Mesenchymal stem cell (in vitro differentiated cells and primary cell): ENCODE measurements at regions not wholly inside any gene's neighbourhood (a gene's known extent, or its start where the extent isn't known, plus 50 kb on each side); places are given as distances from the start of the nearest gene placed in this dataset.

ENCODE experiments used
- DNase-seq: peaks from one replicate; pipeline ENCODE4 v3.0.0-alpha.2; 2013
- H2AFZ ChIP-seq: one replicate; pipeline ENCODE4 v1.6.1; 2013; ENCODE audit warnings: low read depth, mild to moderate bottlenecking, control low read depth, inconsistent platforms, low read length, moderate library complexity
- H2AK5ac ChIP-seq: 2 replicates; pipeline ENCODE4 v1.6.1; 2013; ENCODE audit warnings: low read length, moderate library complexity, mild to moderate bottlenecking, inconsistent platforms; ENCODE audit not compliant: severe bottlenecking
- H2BK120ac ChIP-seq: one replicate; pipeline ENCODE4 v1.6.1; 2013; ENCODE audit warnings: low read depth, mild to moderate bottlenecking, inconsistent platforms, low read length, moderate library complexity
- H2BK12ac ChIP-seq, 2 experiments: one replicate each; pipeline ENCODE4 v1.6.1; 2013; ENCODE audit warnings: inconsistent platforms in 2 of 2, low read length in 2 of 2, mild to moderate bottlenecking in 2 of 2, moderate library complexity in 2 of 2, control low read depth in 1 of 2
- H2BK15ac ChIP-seq: one replicate; pipeline ENCODE4 v1.6.1; 2013; ENCODE audit warnings: mild to moderate bottlenecking, low read depth, inconsistent platforms; ENCODE audit not compliant: poor library complexity, severe bottlenecking
- H2BK5ac ChIP-seq: 2 replicates; pipeline ENCODE4 v1.6.1; 2013; ENCODE audit warnings: low read depth, mild to moderate bottlenecking, low read length, control low read depth, inconsistent platforms; ENCODE audit not compliant: poor library complexity, severe bottlenecking
- H3K14ac ChIP-seq, 2 experiments: one replicate each; pipeline ENCODE4 v1.6.1; 2013; ENCODE audit warnings: inconsistent platforms in 2 of 2, low read length in 2 of 2, control low read depth in 1 of 2, mild to moderate bottlenecking in 1 of 2, moderate library complexity in 1 of 2
- H3K18ac ChIP-seq, 2 experiments: one replicate each; pipeline ENCODE4 v1.6.1; 2013; ENCODE audit warnings: inconsistent platforms in 2 of 2, low read length in 2 of 2, control low read depth in 1 of 2, low read depth in 1 of 2, mild to moderate bottlenecking in 1 of 2
- H3K23ac ChIP-seq, 2 experiments: one replicate each; pipeline ENCODE4 v1.6.1; 2013; ENCODE audit warnings: inconsistent platforms in 2 of 2, low read length in 2 of 2, mild to moderate bottlenecking in 2 of 2, moderate library complexity in 2 of 2, control low read depth in 1 of 2
- H3K27ac ChIP-seq: 2 replicates; pipeline ENCODE4 v1.5.1; 2013; ENCODE audit warnings: mild to moderate bottlenecking, moderate library complexity, low read length, control low read depth, inconsistent platforms; ENCODE audit not compliant: poor library complexity, severe bottlenecking
- H3K27me3 ChIP-seq, 2 experiments: 2 replicates each; pipeline versions ENCODE4 v1.6.1 to v1.7.0; 2013; ENCODE audit warnings: low read length in 2 of 2, mild to moderate bottlenecking in 2 of 2, moderate library complexity in 2 of 2, control low read depth in 1 of 2, inconsistent platforms in 1 of 2; ENCODE audit not compliant: control insufficient read depth in 1 of 2, insufficient read depth in 1 of 2
- H3K36me3 ChIP-seq, 2 experiments: 2 replicates each; pipeline versions ENCODE4 v1.6.1 to v1.7.0; 2013; ENCODE audit warnings: low read length in 2 of 2, control low read depth in 1 of 2, inconsistent platforms in 1 of 2, low read depth in 1 of 2, mild to moderate bottlenecking in 1 of 2; ENCODE audit not compliant: insufficient read depth in 2 of 2, control insufficient read depth in 1 of 2
- H3K4ac ChIP-seq, 2 experiments: one replicate each; pipeline ENCODE4 v1.6.1; 2013; ENCODE audit warnings: inconsistent platforms in 2 of 2, low read length in 2 of 2, mild to moderate bottlenecking in 2 of 2, moderate library complexity in 2 of 2, control low read depth in 1 of 2, low read depth in 1 of 2
- H3K4me1 ChIP-seq: 2 replicates; pipeline ENCODE4 v1.6.1; 2013; ENCODE audit warnings: low read depth, low read length, control low read depth; ENCODE audit not compliant: control insufficient read depth, insufficient read depth
- H3K4me2 ChIP-seq: 2 replicates; pipeline ENCODE4 v1.6.1; 2013; ENCODE audit warnings: low read length, mild to moderate bottlenecking, inconsistent platforms; ENCODE audit not compliant: poor library complexity, severe bottlenecking
- H3K4me3 ChIP-seq, 2 experiments: 2 replicates each; pipeline versions ENCODE4 v1.5.1 to v1.7.0; 2013; ENCODE audit warnings: low read length in 2 of 2, mild to moderate bottlenecking in 2 of 2, control low read depth in 1 of 2, low read depth in 1 of 2; ENCODE audit not compliant: insufficient read depth in 1 of 2
- H3K79me1 ChIP-seq: replicated peaks from 2 replicates; pipeline ENCODE4 v1.6.1; 2013; ENCODE audit warnings: mild to moderate bottlenecking, control low read depth, low read length, inconsistent platforms; ENCODE audit not compliant: poor library complexity, severe bottlenecking
- H3K9ac ChIP-seq: 2 replicates; pipeline ENCODE4 v1.7.0; 2013; ENCODE audit warnings: mild to moderate bottlenecking, low read length, moderate library complexity
- H3K9me3 ChIP-seq: 2 replicates; pipeline ENCODE4 v1.7.0; 2013; ENCODE audit warnings: mild to moderate bottlenecking, low read length; ENCODE audit not compliant: control insufficient read depth
- H4K8ac ChIP-seq: one replicate; pipeline ENCODE4 v1.6.1; 2013; ENCODE audit warnings: inconsistent platforms, mild to moderate bottlenecking, low read length, moderate library complexity
- H4K91ac ChIP-seq: one replicate; pipeline ENCODE4 v1.6.1; 2013; ENCODE audit warnings: mild to moderate bottlenecking, low read length, inconsistent platforms
- WGBS: methylation state at CpG from one replicate; pipeline ENCODE4 v1.1.7; 2013; ENCODE audit warnings: mixed read lengths; 5-methylcytosine and 5-hydroxymethylcytosine counted together

- Histone ChIP-seq H3K4me1 (no peaks in the 10 kb centered on the region), H3K36me3 (no peaks in the 10 kb centered on the region), H4K8ac (no peak overlapping the region), H3K4me3 (no peak overlapping the region), H2BK12ac (no peak overlapping the region), H3K9ac (no peak overlapping the region), H2AFZ (no peak overlapping the region), H3K18ac (no peak overlapping the region), H2BK5ac (no peak overlapping the region), H3K27ac (no peak overlapping the region), H3K4me2 (no peak overlapping the region), H3K23ac (no peak overlapping the region), H2AK5ac (no peak overlapping the region), H3K79me1 (no peaks in the 10 kb centered on the region), H3K9me3 (no peaks in the 10 kb centered on the region), H3K27me3 (no peaks in the 10 kb centered on the region), H2BK120ac (no peak overlapping the region), H3K14ac (no peak overlapping the region), H2BK15ac (no peak overlapping the region), H3K4ac (no peak overlapping the region), H4K91ac (no peak overlapping the region)
- no peak for DNase-seq
- 88% methylated on average over 9 of the region's 13 CpGs for WGBS
These were observed 1035.1 kb downstream of the DTWD2 start for GRCh38 chr5:117953272-117953671.

- Histone ChIP-seq H3K27ac (no peak overlapping the region), H3K4me1 (no peaks in the 10 kb centered on the region), H2BK120ac (no peak overlapping the region), H4K8ac (no peak overlapping the region), H2BK12ac (no peak overlapping the region), H2AFZ (no peak overlapping the region), H3K14ac (no peak overlapping the region), H3K23ac (no peak overlapping the region), H3K4me2 (no peak overlapping the region), H3K9ac (no peak overlapping the region), H4K91ac (no peak overlapping the region), H3K36me3 (no peaks in the 10 kb centered on the region), H2BK15ac (no peak overlapping the region), H2AK5ac (no peak overlapping the region), H3K18ac (no peak overlapping the region), H3K79me1 (no peaks in the 10 kb centered on the region), H3K9me3 (peaks cover 8% of the 10 kb centered on the region), H3K27me3 (no peaks in the 10 kb centered on the region), H2BK5ac (no peak overlapping the region), H3K4ac (no peak overlapping the region), H3K4me3 (no peak overlapping the region)
- no CpG with 5 or more reads among the region's 2 CpGs for WGBS
- no peak for DNase-seq
These were observed 1040.5 kb downstream of the DTWD2 start for GRCh38 chr5:117947836-117948235.

- H3K27me3 ChIP-seq: no peaks in the 10 kb centered on the region
- H3K4me2 ChIP-seq: no peak overlapping the region
- no peak overlapping the region for H3K18ac ChIP-seq
- no peak overlapping the region for H2BK5ac ChIP-seq
- no peaks in the 10 kb centered on the region for H3K79me1 ChIP-seq
- no peak overlapping the region for H4K8ac ChIP-seq
- no peak overlapping the region for H3K9ac ChIP-seq
- H3K4me3 ChIP-seq: no peak overlapping the region
- DNase-seq: no peak
- no peak overlapping the region for H2BK120ac ChIP-seq
- H3K9me3 ChIP-seq: peaks cover 11% of the 10 kb centered on the region
- no peak overlapping the region for H2BK12ac ChIP-seq
- H3K4ac ChIP-seq: no peak overlapping the region
- H3K14ac ChIP-seq: no peak overlapping the region
- no peak overlapping the region for H2BK15ac ChIP-seq
- H3K36me3 ChIP-seq: no peaks in the 10 kb centered on the region
- WGBS: 93% methylated on average over 2 of the region's 2 CpGs
- no peak overlapping the region for H2AK5ac ChIP-seq
- H3K23ac ChIP-seq: no peak overlapping the region
- H3K4me1 ChIP-seq: no peaks in the 10 kb centered on the region
- H4K91ac ChIP-seq: no peak overlapping the region
- no peak overlapping the region for H2AFZ ChIP-seq
- no peak overlapping the region for H3K27ac ChIP-seq
These were observed 1041.2 kb downstream of the DTWD2 start for GRCh38 chr5:117947121-117947520.

- DNase-seq: no peak
- H2BK120ac ChIP-seq: no peak overlapping the region
- no peak overlapping the region for H3K9ac ChIP-seq
- no peak overlapping the region for H2BK5ac ChIP-seq
- no peak overlapping the region for H2BK15ac ChIP-seq
- H3K27ac ChIP-seq: no peak overlapping the region
- 100% methylated on average over 2 of the region's 2 CpGs for WGBS
- no peak overlapping the region for H3K14ac ChIP-seq
- no peaks in the 10 kb centered on the region for H3K4me1 ChIP-seq
- peaks cover 30% of the 10 kb centered on the region for H3K9me3 ChIP-seq
- no peaks in the 10 kb centered on the region for H3K79me1 ChIP-seq
- H4K8ac ChIP-seq: no peak overlapping the region
- no peak overlapping the region for H3K4ac ChIP-seq
- H2BK12ac ChIP-seq: no peak overlapping the region
- no peak overlapping the region for H2AK5ac ChIP-seq
- H3K27me3 ChIP-seq: no peaks in the 10 kb centered on the region
- H4K91ac ChIP-seq: no peak overlapping the region
- no peaks in the 10 kb centered on the region for H3K36me3 ChIP-seq
- no peak overlapping the region for H3K4me2 ChIP-seq
- H3K4me3 ChIP-seq: no peak overlapping the region
- H2AFZ ChIP-seq: no peak overlapping the region
- no peak overlapping the region for H3K18ac ChIP-seq
- H3K23ac ChIP-seq: no peak overlapping the region
These were observed 1043.1 kb downstream of the DTWD2 start for GRCh38 chr5:117945258-117945657.
